ENCODE measurements at regions not wholly inside any gene's neighbourhood (a gene's known extent, or its start where the extent isn't known, plus 50 kb on each side); places are given as distances from the start of the nearest gene placed in this dataset.

DNA sequence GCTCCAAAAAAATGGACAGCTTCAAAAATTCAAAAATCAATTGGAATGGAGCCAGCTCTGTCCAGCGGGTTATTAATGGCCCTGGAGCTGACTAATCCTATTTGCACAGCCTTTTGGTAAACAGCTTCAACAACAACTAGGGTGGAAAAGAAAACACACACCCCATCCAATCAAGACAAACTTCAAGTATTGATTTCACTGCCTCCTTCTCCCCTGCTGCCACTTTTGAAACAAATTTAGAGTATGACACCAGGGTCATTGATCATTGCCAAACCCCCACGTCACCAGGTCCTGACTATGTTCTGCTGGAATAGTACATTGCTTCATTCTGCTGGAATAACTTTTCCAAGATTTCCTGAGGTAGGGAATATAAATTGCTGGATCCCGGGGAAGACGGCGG lies 56.8 kb upstream of the GTF3A start:
- TF ChIP-seq CTCF (IDR thresholded peaks at IDR 0.05; ENCODE audit: low read length) = no peak
- no peak for TF ChIP-seq EZH2 (IDR thresholded peaks at IDR 0.05; ENCODE audit: borderline replicate concordance, low read length)
